Stimulated activated effector memory CD8-positive, alpha-beta T cell treated with anti-CD3 and anti-CD28 coated beads, Interleukin-12 subunit alpha, Interleukin-12 subunit beta, amount 100 ng/mL, for 72 hours (primary cell): ENCODE measurements at regions not wholly inside any gene's neighbourhood (a gene's known extent, or its start where the extent isn't known, plus 50 kb on each side); places are given as distances from the start of the nearest gene placed in this dataset.

ENCODE experiments used
- ATAC-seq: fragments of 150-1000 bp; cut with Tn5 transposase; 2 replicates; pipeline ENCODE4 v1.10.0; 2021
- DNase-seq, 2 donors: peaks; one replicate each; pipeline ENCODE4 v3.0.0; 2021 to 2022; ENCODE audit warnings: low spot score in 2 of 2
- H3K27ac Mint-ChIP-seq: one replicate; pipeline ENCODE4 v1.8.0; 2022; ENCODE audit warnings: mild to moderate bottlenecking, mixed read lengths
- H3K36me3 Mint-ChIP-seq: one replicate; pipeline ENCODE4 v1.8.0; 2022; ENCODE audit warnings: mild to moderate bottlenecking, mixed read lengths
- H3K4me1 Mint-ChIP-seq: one replicate; pipeline ENCODE4 v1.8.0; 2022; ENCODE audit warnings: mixed read lengths
- H3K4me3 Mint-ChIP-seq: one replicate; pipeline ENCODE4 v1.8.0; 2022; ENCODE audit warnings: mild to moderate bottlenecking, mixed read lengths
- H3K9me3 Mint-ChIP-seq: one replicate; pipeline ENCODE4 v1.8.0; 2022; ENCODE audit warnings: mixed read lengths

DNA sequence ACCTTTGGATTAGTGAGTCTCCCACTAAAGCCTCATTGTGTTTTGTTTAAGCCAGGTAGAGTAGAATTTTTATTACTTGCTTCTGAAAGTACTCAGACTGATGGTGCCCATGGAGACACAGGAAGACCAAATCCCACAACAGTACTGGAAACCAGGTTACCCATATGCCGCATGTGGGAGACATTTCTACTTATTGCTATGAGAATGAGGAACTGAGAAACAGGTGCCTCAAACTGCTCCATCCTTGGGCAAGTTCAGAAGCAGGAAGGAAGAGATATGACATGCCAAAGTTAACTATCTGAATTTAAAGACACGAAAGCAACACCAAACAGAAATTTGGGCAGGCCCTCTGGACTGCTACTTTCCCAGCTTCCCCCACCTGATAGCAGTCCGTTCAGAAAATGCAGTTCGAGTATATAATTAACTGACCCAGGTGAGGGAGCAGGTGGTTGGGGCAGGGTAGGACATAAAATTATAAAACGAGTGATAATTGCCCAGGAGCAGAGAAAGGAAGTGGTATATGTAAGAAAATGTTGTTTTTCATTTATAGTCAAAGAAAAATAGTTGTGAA is 382.3 kb upstream of the MTPN start:
- Mint-ChIP-seq H3K9me3 (peaks cover 4% of the 10 kb centered on the region), H3K4me1 (no peaks in the 10 kb centered on the region), H3K27ac (no peak overlapping the region), H3K4me3 (no peak overlapping the region), H3K36me3 (no peaks in the 10 kb centered on the region)
- ATAC-seq = no peak
- DNase-seq = no peak

DNA sequence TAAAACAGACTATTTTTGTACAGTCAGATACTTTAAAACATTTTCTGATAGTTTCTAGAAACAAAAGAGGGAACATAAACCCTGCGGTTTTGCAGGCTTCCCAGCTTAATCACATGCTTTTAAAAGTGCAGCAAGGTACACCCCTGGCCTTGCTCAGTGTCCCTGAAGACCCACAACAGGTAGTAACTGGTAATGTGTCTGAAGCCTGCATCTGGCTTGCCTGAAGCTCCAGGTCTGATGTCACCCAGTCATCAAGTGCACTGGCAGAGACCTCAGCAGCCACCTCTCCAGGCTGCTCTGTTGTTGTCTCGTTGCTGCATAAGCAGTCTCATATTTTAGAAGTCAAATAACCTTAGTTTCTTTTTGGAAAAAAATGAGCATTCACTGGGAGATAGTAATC is 376.1 kb upstream of the MTPN start:
- Mint-ChIP-seq H3K27ac (no peak overlapping the region), H3K4me3 (no peak overlapping the region), H3K9me3 (peaks cover 3% of the 10 kb centered on the region), H3K4me1 (no peaks in the 10 kb centered on the region), H3K36me3 (no peaks in the 10 kb centered on the region)
- DNase-seq (no peak), ATAC-seq (no peak)

DNA sequence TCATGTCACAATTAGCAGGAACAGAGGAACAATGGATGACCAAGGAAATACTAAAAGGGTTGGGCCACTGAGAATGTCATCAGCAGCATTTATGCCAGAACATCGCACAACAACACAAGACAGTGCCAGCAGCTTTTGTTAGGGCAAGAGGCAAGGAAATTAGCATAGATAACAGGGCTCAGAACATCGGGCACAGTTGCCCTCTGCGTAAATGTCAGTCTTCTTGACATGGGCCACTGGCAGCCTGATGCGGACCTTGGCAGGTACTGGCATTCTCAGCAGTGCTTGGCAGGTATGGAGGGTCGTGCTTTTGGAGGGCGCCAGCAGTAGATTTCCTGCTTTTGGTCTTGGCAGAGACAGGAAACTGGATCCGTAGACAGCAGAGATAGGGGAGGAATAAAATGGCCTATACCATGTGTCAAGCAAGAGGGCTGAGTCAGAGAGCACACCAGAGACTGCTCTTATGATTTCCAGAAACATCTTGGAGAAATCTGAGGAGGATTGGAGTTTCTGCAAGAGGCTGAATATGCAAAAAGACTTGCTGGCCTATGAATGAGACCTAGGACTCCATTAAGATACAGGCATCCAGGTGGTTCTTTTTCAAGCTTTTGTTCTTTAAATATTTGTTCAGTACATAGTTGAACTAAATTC is 371.5 kb upstream of the MTPN start:
- no peak overlapping the region for H3K27ac Mint-ChIP-seq
- H3K9me3 Mint-ChIP-seq = peaks cover 3% of the 10 kb centered on the region
- H3K4me1 Mint-ChIP-seq = no peaks in the 10 kb centered on the region
- H3K4me3 Mint-ChIP-seq = no peak overlapping the region
- DNase-seq (no peak), ATAC-seq (no peak)
- no peaks in the 10 kb centered on the region for H3K36me3 Mint-ChIP-seq

DNA sequence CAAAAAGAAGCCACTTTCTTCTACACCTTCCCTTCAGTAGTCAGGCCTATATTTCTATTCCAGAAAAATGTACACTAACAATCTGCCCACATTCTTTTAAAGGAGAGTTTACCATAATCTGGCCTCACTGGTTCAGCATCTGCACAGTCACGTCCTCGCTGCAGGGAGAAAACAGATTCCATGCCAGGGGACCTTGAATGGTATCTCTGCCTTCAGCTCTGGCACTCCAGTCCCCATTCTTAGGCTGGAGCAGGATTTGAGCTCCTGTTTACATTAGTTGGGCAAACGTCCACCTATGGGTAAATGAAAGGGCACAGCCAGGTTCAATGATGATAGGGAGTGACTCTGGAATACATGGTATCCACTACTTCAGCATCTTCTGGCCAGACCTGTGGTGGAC is 371.0 kb upstream of the MTPN start:
- Mint-ChIP-seq H3K9me3 (peaks cover 3% of the 10 kb centered on the region), H3K4me1 (no peaks in the 10 kb centered on the region), H3K36me3 (no peaks in the 10 kb centered on the region), H3K27ac (no peak overlapping the region), H3K4me3 (no peak overlapping the region)
- DNase-seq (no peak), ATAC-seq (no peak)

DNA sequence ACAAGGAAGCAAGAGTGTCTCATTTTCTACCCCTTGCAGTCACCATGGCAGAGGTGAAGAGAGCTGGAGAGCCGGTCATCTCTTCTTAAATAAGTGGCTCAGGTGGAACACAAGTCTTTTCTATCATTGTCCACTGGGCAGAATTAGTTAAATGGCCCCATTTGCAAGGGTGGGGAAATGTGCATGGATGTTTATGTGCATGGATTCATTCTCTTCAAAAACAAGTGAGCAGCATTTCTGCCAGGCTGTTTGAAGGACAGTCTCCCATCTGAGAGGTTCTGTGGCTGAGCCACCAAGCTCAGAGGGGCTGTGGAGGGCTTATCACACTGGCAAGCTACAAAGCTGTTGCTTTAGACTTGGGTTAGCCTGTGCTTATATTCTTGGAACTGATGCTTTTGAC is 370.3 kb upstream of the MTPN start:
- no peaks in the 10 kb centered on the region for H3K36me3 Mint-ChIP-seq
- H3K4me1 Mint-ChIP-seq = no peaks in the 10 kb centered on the region
- ATAC-seq = no peak
- no peak overlapping the region for H3K27ac Mint-ChIP-seq
- H3K9me3 Mint-ChIP-seq = no peaks in the 10 kb centered on the region
- no peak overlapping the region for H3K4me3 Mint-ChIP-seq
- no peak for DNase-seq

DNA sequence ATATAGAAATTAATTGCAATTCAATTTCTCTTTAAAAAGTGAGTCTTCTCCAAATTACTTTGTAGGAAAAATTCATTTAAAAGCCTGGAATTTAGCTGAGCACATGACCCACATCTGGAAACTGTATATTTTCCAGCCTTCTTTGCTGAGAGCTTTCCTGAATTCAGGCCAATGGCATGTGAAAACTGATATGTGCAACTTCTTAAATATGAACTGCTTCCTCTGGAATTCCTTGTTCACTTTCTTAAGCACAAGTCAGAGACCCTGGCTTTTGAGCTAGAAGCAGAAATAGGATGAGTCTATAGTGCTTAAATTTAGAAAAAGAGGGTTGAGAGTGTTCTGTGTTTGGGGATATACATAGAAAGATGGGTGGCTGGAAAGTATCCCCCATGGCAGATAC is 365.1 kb upstream of the MTPN start:
- DNase-seq (no peak), ATAC-seq (no peak)
- H3K27ac Mint-ChIP-seq = no peak overlapping the region
- no peak overlapping the region for H3K4me3 Mint-ChIP-seq
- H3K9me3 Mint-ChIP-seq = peaks cover 8% of the 10 kb centered on the region
- H3K36me3 Mint-ChIP-seq = no peaks in the 10 kb centered on the region
- no peaks in the 10 kb centered on the region for H3K4me1 Mint-ChIP-seq

DNA sequence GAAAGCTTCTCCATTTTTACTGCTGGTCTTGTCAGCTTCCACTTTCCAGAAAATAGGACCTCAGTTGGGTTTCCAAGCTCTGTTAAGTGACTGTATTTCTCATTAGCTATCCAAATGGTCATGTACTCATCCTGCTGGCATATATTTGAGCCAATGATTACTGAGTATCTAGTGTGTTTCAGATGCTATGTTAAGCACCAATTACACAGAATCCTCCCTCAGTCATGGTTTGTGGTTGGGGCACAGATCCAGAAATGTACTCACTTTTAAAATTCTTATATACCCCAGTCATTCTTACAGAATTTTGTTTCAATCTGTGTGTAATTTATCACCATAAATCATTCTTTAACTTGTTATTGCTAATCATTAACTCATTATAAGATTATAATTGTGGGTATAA is 362.3 kb upstream of the MTPN start:
- Mint-ChIP-seq H3K27ac (no peak overlapping the region), H3K36me3 (no peaks in the 10 kb centered on the region), H3K4me3 (no peak overlapping the region), H3K4me1 (no peaks in the 10 kb centered on the region), H3K9me3 (peaks cover 8% of the 10 kb centered on the region)
- DNase-seq (no peak), ATAC-seq (no peak)

DNA sequence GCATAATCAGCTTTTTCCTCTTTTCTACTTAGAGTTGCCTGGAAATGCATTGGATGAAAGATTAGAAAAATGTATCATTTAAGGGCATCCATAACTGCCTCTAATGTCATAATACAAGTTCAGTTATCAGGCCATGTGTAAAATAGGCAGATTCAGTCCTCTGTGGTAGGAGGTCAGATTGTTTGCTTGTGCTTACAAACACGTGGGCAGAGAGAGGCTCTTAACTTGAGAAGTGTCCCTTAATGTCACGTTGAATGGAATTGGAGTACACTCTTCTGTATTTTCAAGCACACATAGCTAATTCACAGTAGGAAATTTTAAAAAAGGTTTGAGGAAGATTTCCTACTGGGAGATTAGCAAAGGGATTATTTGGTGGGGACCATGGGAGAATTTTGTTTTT is 359.8 kb upstream of the MTPN start:
- ATAC-seq (no peak), DNase-seq (no peak)
- Mint-ChIP-seq H3K4me3 (no peak overlapping the region), H3K9me3 (peaks cover 8% of the 10 kb centered on the region), H3K36me3 (no peaks in the 10 kb centered on the region), H3K4me1 (no peaks in the 10 kb centered on the region), H3K27ac (no peak overlapping the region)

DNA sequence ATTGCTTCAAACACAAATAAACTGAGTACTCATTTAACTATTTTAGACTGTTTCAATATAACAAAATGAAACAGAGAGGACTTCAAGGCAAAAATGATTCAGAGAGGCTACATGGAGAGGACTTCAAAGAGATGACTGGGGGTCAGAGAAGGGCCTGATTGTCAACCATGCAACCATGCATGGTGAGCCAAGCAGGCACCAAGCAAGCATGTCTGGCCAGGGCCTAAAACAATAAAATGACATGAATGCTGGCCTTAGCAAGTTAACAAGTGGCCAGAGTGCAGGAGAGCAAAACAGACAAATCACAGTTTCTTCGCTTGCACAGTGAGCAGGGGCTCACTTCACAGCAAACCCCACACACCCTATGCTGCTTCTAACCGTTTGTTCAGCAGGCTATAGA is 356.5 kb upstream of the MTPN start:
- no peaks in the 10 kb centered on the region for H3K4me1 Mint-ChIP-seq
- H3K36me3 Mint-ChIP-seq = no peaks in the 10 kb centered on the region
- no peak overlapping the region for H3K4me3 Mint-ChIP-seq
- no peak for ATAC-seq
- no peak overlapping the region for H3K27ac Mint-ChIP-seq
- peaks cover 2% of the 10 kb centered on the region for H3K9me3 Mint-ChIP-seq
- no peak for DNase-seq

DNA sequence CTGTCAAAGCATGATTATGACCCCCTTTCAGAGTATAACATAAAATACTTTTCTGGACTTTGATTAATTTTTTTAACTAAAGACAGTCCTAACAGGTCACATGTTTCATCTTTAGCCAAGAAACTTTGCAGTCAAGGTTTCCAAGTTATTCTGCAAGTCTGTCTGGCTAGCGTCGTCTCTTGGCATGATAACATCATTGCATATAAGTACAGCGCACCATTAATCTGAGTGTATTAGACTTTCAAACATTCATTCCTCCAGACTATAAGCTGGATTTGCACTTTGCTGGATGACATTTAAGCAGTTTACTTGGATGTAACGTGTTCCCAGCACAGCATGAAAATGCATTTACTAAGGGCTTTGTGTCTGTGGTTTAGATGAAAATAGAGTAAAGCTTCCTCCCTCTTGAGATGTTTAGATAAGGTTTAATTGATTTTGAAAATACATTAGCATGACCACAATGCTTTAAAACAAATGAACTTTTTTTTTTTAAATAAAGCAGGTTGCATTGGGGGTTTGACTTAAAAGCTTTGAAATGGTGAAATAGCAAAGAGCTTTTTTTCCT is 349.0 kb upstream of the MTPN start:
- H3K27ac Mint-ChIP-seq = no peak overlapping the region
- no peak overlapping the region for H3K4me3 Mint-ChIP-seq
- H3K9me3 Mint-ChIP-seq = no peaks in the 10 kb centered on the region
- no peaks in the 10 kb centered on the region for H3K36me3 Mint-ChIP-seq
- no peaks in the 10 kb centered on the region for H3K4me1 Mint-ChIP-seq
- no peak for ATAC-seq
- DNase-seq = no peak

DNA sequence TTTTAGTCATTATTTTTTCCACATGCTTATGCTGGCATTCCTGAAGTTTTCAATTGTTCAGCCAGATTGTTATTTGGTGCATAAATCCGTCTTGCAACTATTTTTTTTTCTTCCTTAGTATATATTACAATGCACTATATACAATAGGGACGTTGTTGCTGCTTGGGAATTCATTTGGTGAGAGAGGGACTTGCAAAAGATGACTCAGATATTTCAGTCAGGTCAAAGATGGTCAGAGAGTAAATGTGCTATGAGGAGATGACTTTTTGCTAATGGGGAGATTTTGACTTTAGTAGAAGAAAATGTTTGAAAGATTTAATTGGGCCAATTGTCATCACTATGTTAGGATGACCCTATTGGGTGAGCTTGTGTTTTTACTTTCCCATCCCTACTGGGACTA is 348.4 kb upstream of the MTPN start:
- H3K36me3 Mint-ChIP-seq = no peaks in the 10 kb centered on the region
- ATAC-seq (no peak), DNase-seq (no peak)
- no peaks in the 10 kb centered on the region for H3K4me1 Mint-ChIP-seq
- H3K9me3 Mint-ChIP-seq = no peaks in the 10 kb centered on the region
- no peak overlapping the region for H3K27ac Mint-ChIP-seq
- no peak overlapping the region for H3K4me3 Mint-ChIP-seq

DNA sequence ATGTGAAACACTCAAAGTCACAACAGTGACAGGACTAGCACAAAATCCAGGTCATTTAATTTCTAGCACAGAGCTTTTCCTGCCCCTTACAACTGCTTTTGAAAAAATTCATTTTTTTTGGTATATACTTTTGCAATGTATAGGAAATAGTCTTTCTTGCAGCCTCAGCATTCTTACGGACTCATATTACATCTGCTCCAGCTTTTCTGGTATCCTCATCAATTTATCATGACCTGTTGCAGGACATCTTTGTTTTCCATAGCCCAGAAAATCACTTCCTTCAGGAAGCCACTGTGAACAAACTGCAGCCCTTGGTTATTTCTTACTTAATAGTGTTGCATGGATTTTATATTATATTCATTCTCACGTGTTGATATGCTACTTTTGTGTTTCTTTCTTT is 347.9 kb upstream of the MTPN start:
- Mint-ChIP-seq H3K4me1 (no peaks in the 10 kb centered on the region), H3K9me3 (peaks cover under 1% of the 10 kb centered on the region), H3K36me3 (no peaks in the 10 kb centered on the region), H3K27ac (no peak overlapping the region), H3K4me3 (no peak overlapping the region)
- no peak for ATAC-seq
- DNase-seq = no peak

DNA sequence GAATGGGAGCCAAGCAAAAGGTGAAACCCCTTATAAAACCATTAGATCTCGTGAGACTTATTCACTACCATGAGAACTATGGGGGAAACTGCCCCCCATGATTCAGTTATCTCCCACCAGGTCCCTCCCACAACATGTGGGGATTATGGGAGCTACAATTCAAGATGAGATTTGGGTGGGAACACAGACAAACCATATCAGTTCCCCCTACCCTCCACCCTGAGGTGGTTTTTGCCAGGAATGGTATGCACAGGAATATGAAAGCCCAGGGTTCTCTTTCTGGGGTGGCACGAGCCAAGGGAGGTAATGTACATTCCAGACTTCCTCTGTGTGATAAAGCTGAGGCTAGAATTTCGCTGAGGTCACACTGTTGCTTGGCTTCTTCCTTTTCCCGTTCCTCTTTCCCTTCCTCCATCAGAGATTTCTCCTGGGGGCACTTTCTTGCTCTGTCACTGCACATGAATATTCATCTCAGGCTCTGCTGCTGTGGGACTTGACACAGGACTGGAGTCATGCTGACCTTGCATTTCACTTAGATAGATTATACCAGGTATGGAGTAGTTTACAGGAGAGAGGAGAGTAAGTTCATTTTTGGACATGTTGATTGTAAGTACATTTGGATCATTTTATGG is 347.0 kb upstream of the MTPN start:
- DNase-seq = no peak
- H3K9me3 Mint-ChIP-seq = peaks cover 5% of the 10 kb centered on the region
- no peaks in the 10 kb centered on the region for H3K4me1 Mint-ChIP-seq
- no peak for ATAC-seq
- no peak overlapping the region for H3K4me3 Mint-ChIP-seq
- H3K36me3 Mint-ChIP-seq = no peaks in the 10 kb centered on the region
- no peak overlapping the region for H3K27ac Mint-ChIP-seq

DNA sequence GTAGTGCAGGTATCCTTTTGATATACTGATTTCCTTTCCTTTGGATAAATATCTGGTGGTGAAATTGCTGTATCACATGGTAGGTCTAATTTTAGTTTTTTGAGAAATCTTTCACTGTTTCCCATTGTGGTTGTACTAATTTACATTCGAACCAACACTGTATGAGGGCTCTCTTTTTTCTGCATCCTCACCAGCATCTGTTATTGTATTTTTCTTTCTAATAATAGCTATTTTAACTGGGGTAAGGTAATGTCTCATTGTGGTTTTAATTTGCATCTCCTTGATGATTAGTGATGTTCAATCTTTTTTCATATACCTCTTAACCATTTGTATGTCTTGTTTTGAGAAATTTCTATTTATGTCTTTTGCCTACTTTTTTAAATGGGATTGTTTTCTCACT is 335.4 kb upstream of the MTPN start:
- ATAC-seq (no peak), DNase-seq (no peak)
- no peak overlapping the region for H3K27ac Mint-ChIP-seq
- H3K4me1 Mint-ChIP-seq = no peaks in the 10 kb centered on the region
- H3K4me3 Mint-ChIP-seq = no peak overlapping the region
- no peaks in the 10 kb centered on the region for H3K36me3 Mint-ChIP-seq
- peaks cover 16% of the 10 kb centered on the region for H3K9me3 Mint-ChIP-seq

DNA sequence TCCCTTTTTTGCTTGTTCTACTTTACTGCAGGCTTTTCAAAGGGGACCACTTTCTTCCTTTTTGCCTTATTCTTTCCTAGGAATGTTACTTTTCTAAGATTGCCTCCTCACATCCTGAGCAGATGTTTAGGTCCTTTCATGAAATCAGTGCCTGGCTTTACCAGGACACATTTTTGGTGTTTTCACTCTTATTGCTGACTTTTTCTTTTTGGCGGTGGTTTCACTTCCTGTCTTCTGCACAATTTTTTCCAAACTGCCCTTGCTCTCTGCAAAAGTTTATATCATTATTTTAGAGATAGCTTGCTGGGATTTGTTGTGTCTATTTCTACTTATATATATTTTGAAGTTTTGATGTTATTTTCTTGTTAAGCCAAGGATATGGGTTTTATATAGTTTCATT is 332.2 kb upstream of the MTPN start:
- ATAC-seq (no peak), DNase-seq (no peak)
- Mint-ChIP-seq H3K9me3 (peaks cover 18% of the 10 kb centered on the region), H3K4me1 (no peaks in the 10 kb centered on the region), H3K27ac (no peak overlapping the region), H3K4me3 (no peak overlapping the region), H3K36me3 (no peaks in the 10 kb centered on the region)

DNA sequence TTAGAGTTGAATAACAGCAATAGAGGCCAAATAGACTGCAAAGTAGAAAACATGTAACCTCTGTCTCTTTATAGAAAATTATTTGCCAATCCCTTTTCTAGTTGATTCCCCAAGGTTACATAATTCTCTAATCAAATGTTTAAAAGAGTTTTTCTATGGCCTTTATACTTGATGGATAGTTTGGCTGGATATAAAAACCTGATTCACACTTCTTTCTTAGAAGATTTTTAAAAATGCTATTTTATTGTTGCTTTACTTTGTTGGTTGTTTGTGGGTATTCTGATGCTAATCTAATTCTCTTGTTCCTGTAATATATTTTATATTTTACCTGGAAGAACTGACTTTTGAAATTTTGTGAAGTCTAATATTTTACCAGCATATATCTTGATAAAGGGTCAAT is 331.1 kb upstream of the MTPN start:
- Mint-ChIP-seq H3K4me1 (no peaks in the 10 kb centered on the region), H3K4me3 (no peak overlapping the region), H3K9me3 (peaks cover 18% of the 10 kb centered on the region), H3K36me3 (no peaks in the 10 kb centered on the region), H3K27ac (no peak overlapping the region)
- DNase-seq (no peak), ATAC-seq (no peak)
